Lung (tissue), 11 donors: ENCODE measurements at regions not wholly inside any gene's neighbourhood (a gene's known extent, or its start where the extent isn't known, plus 50 kb on each side); places are given as distances from the start of the nearest gene placed in this dataset.
"Not testable (repeated sequence)": the region's sequence is repeated elsewhere in the genome, so short reads cannot be mapped to it uniquely, and the experiment has no call there.

ENCODE experiments used
- ATAC-seq: fragments of 200-7000 bp; cut with Tn5 transposase; one replicate; pipeline ENCODE4 v1.9.1; 2020; ENCODE audit warnings: moderate number of reproducible peaks; ENCODE audit not compliant: insufficient read depth, low FRiP score
- DNase-seq, 3 donors: peaks; one replicate each; pipeline ENCODE4 v3.0.0-alpha.2; 2013 to 2017
- H3K27ac ChIP-seq, 2 donors: one replicate each; pipeline ENCODE4 v1.5.1; 2013; ENCODE audit warnings: mild to moderate bottlenecking in 2 of 2, moderate library complexity in 2 of 2, control low read depth in 1 of 2, inconsistent platforms in 1 of 2, low read depth in 1 of 2, low read length in 1 of 2
- H3K27me3 ChIP-seq, 3 donors: one replicate each; pipeline ENCODE4 v1.5.1; 2013; ENCODE audit warnings: low read length in 2 of 3; ENCODE audit not compliant: control insufficient read depth in 3 of 3, insufficient read depth in 3 of 3
- H3K36me3 ChIP-seq, 4 donors: one replicate each; pipeline ENCODE4 v1.5.1; 2013; ENCODE audit warnings: low read length in 4 of 4, mild to moderate bottlenecking in 1 of 4, moderate library complexity in 1 of 4; ENCODE audit not compliant: control insufficient read depth in 4 of 4, insufficient read depth in 4 of 4
- H3K4me1 ChIP-seq, 5 donors: one replicate each; pipeline ENCODE4 v1.5.1; 2013; ENCODE audit warnings: low read length in 5 of 5, mild to moderate bottlenecking in 2 of 5, moderate library complexity in 1 of 5; ENCODE audit not compliant: control insufficient read depth in 5 of 5, insufficient read depth in 5 of 5
- H3K4me3 ChIP-seq: one replicate; pipeline ENCODE4 v1.5.1; 2013; ENCODE audit warnings: mild to moderate bottlenecking, control low read depth, moderate library complexity
- H3K9ac ChIP-seq, 2 donors: one replicate each; pipeline ENCODE4 v1.5.1; 2013; ENCODE audit warnings: low read length in 2 of 2, control low read depth in 1 of 2; ENCODE audit not compliant: insufficient read depth in 1 of 2
- H3K9me3 ChIP-seq, 4 donors: one replicate each; pipeline ENCODE4 v1.5.1; 2013; ENCODE audit warnings: low read length in 3 of 4, mild to moderate bottlenecking in 1 of 4, moderate library complexity in 1 of 4; ENCODE audit not compliant: control insufficient read depth in 4 of 4, insufficient read depth in 3 of 4
- WGBS, 2 donors: extraction: QIAGEN DNeasy Blood & Tissue Kit; methylation state at CpG; one replicate each; pipeline ENCODE4 v1.1.7; 2013; 5-methylcytosine and 5-hydroxymethylcytosine counted together
- TF ChIP-seq, protein P1 (sequence below): IDR thresholded peaks from 2 replicates; pipeline ENCODE4 v1.5.1; 2012; ENCODE audit warnings: mild to moderate bottlenecking; ENCODE audit errors: control extremely low read depth, extremely low read depth
- donor health status: control.
- donor health status: control.
- donor health status: Bipolar disorder and iron deficiency.
- donor health status: healthy.
- donor health status: DM: yes; HTN: yes; CAD: no.

DNA sequence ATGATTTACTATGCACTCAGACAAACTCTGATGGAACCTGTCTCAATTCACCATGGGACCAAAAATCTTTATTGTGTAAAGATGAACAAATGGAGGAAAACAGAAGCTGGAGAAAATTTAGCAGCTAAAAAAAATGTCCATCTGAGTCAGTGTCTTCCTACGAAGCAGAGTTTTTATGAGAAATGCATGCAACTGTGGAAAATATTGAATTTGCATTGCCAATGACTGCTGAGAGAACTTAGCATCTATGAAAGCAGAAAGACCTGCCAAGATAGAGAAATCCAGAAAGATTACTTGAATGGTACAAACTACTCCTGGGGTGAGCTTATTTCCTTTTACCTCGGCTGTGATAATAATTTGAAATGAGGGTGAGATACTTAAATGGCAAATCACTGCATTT, 289.7 kb upstream of the GCFC2 start:
- Histone ChIP-seq H3K4me1 (no peaks in the 10 kb centered on the region), H3K9ac (no peak overlapping the region), H3K27me3 (no peaks in the 10 kb centered on the region), H3K4me3 (no peak overlapping the region), H3K27ac (no peak overlapping the region), H3K9me3 (peaks cover 0 to 7% (median under 1%) of the 10 kb centered on the region in 4 donors), H3K36me3 (no peaks in the 10 kb centered on the region)
- TF ChIP-seq, protein P1, sequence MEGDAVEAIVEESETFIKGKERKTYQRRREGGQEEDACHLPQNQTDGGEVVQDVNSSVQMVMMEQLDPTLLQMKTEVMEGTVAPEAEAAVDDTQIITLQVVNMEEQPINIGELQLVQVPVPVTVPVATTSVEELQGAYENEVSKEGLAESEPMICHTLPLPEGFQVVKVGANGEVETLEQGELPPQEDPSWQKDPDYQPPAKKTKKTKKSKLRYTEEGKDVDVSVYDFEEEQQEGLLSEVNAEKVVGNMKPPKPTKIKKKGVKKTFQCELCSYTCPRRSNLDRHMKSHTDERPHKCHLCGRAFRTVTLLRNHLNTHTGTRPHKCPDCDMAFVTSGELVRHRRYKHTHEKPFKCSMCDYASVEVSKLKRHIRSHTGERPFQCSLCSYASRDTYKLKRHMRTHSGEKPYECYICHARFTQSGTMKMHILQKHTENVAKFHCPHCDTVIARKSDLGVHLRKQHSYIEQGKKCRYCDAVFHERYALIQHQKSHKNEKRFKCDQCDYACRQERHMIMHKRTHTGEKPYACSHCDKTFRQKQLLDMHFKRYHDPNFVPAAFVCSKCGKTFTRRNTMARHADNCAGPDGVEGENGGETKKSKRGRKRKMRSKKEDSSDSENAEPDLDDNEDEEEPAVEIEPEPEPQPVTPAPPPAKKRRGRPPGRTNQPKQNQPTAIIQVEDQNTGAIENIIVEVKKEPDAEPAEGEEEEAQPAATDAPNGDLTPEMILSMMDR = no peak
- 61 to 87% methylated on average over 2 of the region's 2 CpGs for WGBS, 2 donors
- DNase-seq (no peak), ATAC-seq (no peak)

DNA sequence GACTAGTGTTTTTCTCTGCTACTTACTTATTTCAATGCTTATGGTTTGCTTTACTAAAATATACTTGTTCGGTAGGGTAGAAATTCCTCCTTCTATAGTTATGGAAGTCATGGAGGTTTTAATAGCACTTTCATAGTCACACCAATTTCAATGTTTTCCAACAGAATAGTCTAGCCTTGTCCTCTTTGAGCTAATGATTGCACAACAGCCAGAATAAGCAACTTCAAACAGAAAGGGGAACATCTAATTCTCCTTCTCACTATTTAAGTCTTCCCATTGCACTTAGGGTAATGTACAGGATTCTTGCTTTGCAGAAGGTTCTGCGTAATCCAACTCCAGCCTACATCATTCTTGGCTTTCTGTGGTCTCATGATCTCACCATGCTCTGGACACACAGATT, 287.7 kb upstream of the GCFC2 start:
- H3K27ac ChIP-seq = no peak overlapping the region
- no peak for ATAC-seq
- H3K9ac ChIP-seq = no peak overlapping the region
- H3K4me1 ChIP-seq = no peaks in the 10 kb centered on the region
- TF ChIP-seq, protein P1 = no peak
- 88 to 91% methylated on average over 2 of the region's 2 CpGs for WGBS, 2 donors
- no peak for DNase-seq
- H3K4me3 ChIP-seq = no peak overlapping the region
- peaks cover 0 to 15% (median 5%) of the 10 kb centered on the region in 4 donors for H3K9me3 ChIP-seq
- H3K36me3 ChIP-seq = no peaks in the 10 kb centered on the region
- no peaks in the 10 kb centered on the region for H3K27me3 ChIP-seq

DNA sequence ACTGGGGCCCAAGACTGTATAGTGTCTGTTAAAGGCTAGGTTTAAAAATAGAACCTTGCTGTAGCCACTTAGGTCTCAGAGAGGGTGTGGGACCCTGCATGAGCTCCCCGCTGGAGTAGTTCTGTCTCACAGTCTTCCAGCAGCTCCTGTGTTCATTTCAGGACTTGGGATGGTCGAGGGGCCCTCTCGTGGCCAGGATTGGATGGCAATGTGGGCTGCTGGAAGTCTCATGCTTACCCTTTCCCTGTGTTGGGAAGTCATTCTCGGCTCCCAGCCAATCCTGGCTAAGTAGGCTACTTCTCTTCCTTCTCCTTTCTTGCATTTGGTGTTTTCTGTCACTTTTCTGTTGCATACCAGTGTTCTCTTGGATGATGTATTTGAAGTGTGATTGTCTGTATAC, 284.0 kb upstream of the GCFC2 start:
- Histone ChIP-seq H3K27ac (no peak overlapping the region), H3K27me3 (no peaks in the 10 kb centered on the region), H3K4me3 (no peak overlapping the region), H3K9ac (no peak overlapping the region), H3K36me3 (no peaks in the 10 kb centered on the region), H3K9me3 (peaks cover 0 to 13% (median 2%) of the 10 kb centered on the region in 4 donors), H3K4me1 (no peaks in the 10 kb centered on the region)
- DNase-seq (no peak), ATAC-seq (no peak)
- 68 to 74% methylated on average over 4 of the region's 4 CpGs for WGBS, 2 donors
- TF ChIP-seq, protein P1 = no peak

DNA sequence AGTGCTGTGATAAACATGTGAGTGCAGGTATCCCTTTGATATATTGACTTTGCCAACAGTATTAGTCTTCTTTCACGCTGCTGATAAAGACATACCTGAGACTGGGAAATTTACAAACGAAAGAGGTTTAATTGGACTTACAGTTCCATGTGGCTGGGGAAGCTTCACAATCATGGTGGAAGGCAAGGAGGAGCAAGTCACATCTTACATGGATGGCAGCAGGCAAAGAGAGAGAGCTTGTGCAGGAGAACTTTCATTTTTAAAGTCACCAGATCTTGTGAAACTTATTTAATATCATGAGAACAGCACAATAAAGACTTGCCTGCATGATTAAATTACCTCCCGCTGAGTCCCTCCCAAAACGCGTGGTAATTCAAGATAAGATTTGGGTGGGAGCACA, 277.9 kb upstream of the GCFC2 start:
- H3K36me3 ChIP-seq, H3K4me1 ChIP-seq, H3K27me3 ChIP-seq, DNase-seq, H3K9ac ChIP-seq, H3K4me3 ChIP-seq, H3K9me3 ChIP-seq, ATAC-seq, H3K27ac ChIP-seq: not testable (repeated sequence)
- WGBS, 2 donors = 87 to 93% methylated on average over 5 of the region's 5 CpGs
